ENCODE measurements at regions not wholly inside any gene's neighbourhood (a gene's known extent, or its start where the extent isn't known, plus 50 kb on each side); places are given as distances from the start of the nearest gene placed in this dataset.
"Not testable (repeated sequence)": the region's sequence is repeated elsewhere in the genome, so short reads cannot be mapped to it uniquely, and the experiment has no call there.

GRCh38 chr19:30254789-30255188 is 117.4 kb upstream of the ZNF536 start:
- no peak for DNase-seq (ENCODE audit: extremely low read depth, low read depth)
- no peak for TF ChIP-seq CTCF (IDR thresholded peaks at IDR 0.05; ENCODE audit: low read depth, low read length)

GRCh38 chr19:30255791-30256495 is 116.2 kb upstream of the ZNF536 start:
- no peak for DNase-seq (ENCODE audit: extremely low read depth, low read depth)
- TF ChIP-seq CTCF (IDR thresholded peaks at IDR 0.05; ENCODE audit: low read depth, low read length): no peak

- no peak for TF ChIP-seq CTCF (IDR thresholded peaks at IDR 0.05; ENCODE audit: low read depth, low read length)
- DNase-seq (ENCODE audit: extremely low read depth, low read depth): no peak
Observed at GRCh38 chr19:30256496-30256850, 115.7 kb upstream of the ZNF536 start.

- TF ChIP-seq CTCF (IDR thresholded peaks at IDR 0.05; ENCODE audit: low read depth, low read length): no peak
- no peak for DNase-seq (ENCODE audit: extremely low read depth, low read depth)
Observed at GRCh38 chr19:30263830-30264381, 108.3 kb upstream of the ZNF536 start.

GRCh38 chr19:30265918-30266317 is 106.3 kb upstream of the ZNF536 start:
- not testable (repeated sequence) for DNase-seq (ENCODE audit: extremely low read depth, low read depth)

- no peak for DNase-seq (ENCODE audit: extremely low read depth, low read depth)
- no peak for TF ChIP-seq CTCF (IDR thresholded peaks at IDR 0.05; ENCODE audit: low read depth, low read length)
Observed at GRCh38 chr19:30266687-30267086, 105.5 kb upstream of the ZNF536 start.

- DNase-seq (ENCODE audit: extremely low read depth, low read depth): no peak
- no peak for TF ChIP-seq CTCF (IDR thresholded peaks at IDR 0.05; ENCODE audit: low read depth, low read length)
Observed at GRCh38 chr19:30267332-30267731, 104.9 kb upstream of the ZNF536 start.

GRCh38 chr19:30268601-30269000 is 103.6 kb upstream of the ZNF536 start:
- no peak for DNase-seq (ENCODE audit: extremely low read depth, low read depth)
- TF ChIP-seq CTCF (IDR thresholded peaks at IDR 0.05; ENCODE audit: low read depth, low read length): no peak

All from AG09319 (cell line).